HCT116 (cell line): ENCODE measurements at regions not wholly inside any gene's neighbourhood (a gene's known extent, or its start where the extent isn't known, plus 50 kb on each side); places are given as distances from the start of the nearest gene placed in this dataset.

ENCODE experiments used
- ATAC-seq: fragments of 200-7000 bp; cut with Tn5 transposase; 2 replicates; pipeline ENCODE4 v1.9.1; 2020; ENCODE audit warnings: mild to moderate bottlenecking, moderate library complexity
- BruUV-seq: library from RNA; stranded (reverse); fragments of 400-500 nt; replicated peaks from 2 replicates; lab custom pipeline; 2021; lab: Mats Ljungman, UMichigan
- CTCF ChIA-PET: fragments of 300-600 bp; sonication (Branson Sonifier 250); formaldehyde crosslinking; loops from one replicate; lab custom pipeline; 2021; ENCODE audit warnings: antibody characterized with exemption; lab: Charles Lee
- POLR2A ChIA-PET: fragments of 300-600, 350-600 bp; sonication (Branson Sonifier 250); formaldehyde crosslinking; loops from one replicate; lab custom pipeline; 2021; ENCODE audit warnings: antibody characterized with exemption; lab: Charles Lee
- RAD21 ChIA-PET, 2 experiments: fragments of 300-600 bp; sonication (Branson Sonifier 250); formaldehyde crosslinking; loops; one replicate each; lab custom pipeline; 2023; ENCODE audit warnings: low total read pairs in 2 of 2; ENCODE audit not compliant: uncharacterized antibody in 2 of 2, unreplicated experiment in 2 of 2, low non-redundant PET in 1 of 2; lab: Charles Lee
- DNase-seq: peaks from one replicate; pipeline ENCODE4 v3.0.0-alpha.2; 2010; ENCODE audit warnings: low read depth, low spot score
- H2AFZ ChIP-seq: fragments of 200-600 bp; shearing (Covaris generic), sonication (generic); 2 replicates; pipeline ENCODE4 v1.6.1; 2017; ENCODE audit warnings: low read depth, mixed run types, mixed read lengths, antibody characterized with exemption, low read length; ENCODE audit not compliant: poor library complexity, severe bottlenecking
- H3K27ac ChIP-seq: 2 replicates; pipeline ENCODE4 v1.5.1; 2012; ENCODE audit warnings: low read depth, low read length
- H3K27me3 ChIP-seq: fragments of 200-600 bp; sonication (generic); 2 replicates; pipeline ENCODE4 v1.6.1; 2016; ENCODE audit warnings: mixed run types, low read length, mixed read lengths; ENCODE audit not compliant: insufficient read depth
- H3K36me3 ChIP-seq, 2 experiments: fragments of 200-500 bp in 1 of 2; fragments of 200-600 bp in 1 of 2; sonication (Bioruptor generic) in 1 of 2; sonication (generic) in 1 of 2; 2 replicates each; pipeline versions ENCODE4 v1.5.1 to v1.6.1; 2014 to 2016; ENCODE audit warnings: low read length in 2 of 2, inconsistent platforms in 1 of 2, mixed read lengths in 1 of 2, mixed run types in 1 of 2; ENCODE audit not compliant: insufficient read depth in 2 of 2, control insufficient read depth in 1 of 2
- H3K4me1 ChIP-seq, 2 experiments: fragments of 200-600 bp in 1 of 2; sonication (generic) in 1 of 2; 2 replicates each; pipeline versions ENCODE4 v1.5.1 to v1.6.1; 2012 to 2017; ENCODE audit warnings: low read length in 2 of 2, inconsistent platforms in 1 of 2, mild to moderate bottlenecking in 1 of 2, mixed read lengths in 1 of 2, mixed run types in 1 of 2, moderate library complexity in 1 of 2; ENCODE audit not compliant: insufficient read depth in 2 of 2, control insufficient read depth in 1 of 2
- H3K4me2 ChIP-seq: fragments of 200-600 bp; sonication (generic); 2 replicates; pipeline ENCODE4 v1.6.1; 2017; ENCODE audit warnings: mixed run types, low read length, mixed read lengths
- H3K4me3 ChIP-seq, 2 experiments: fragments of 200-600 bp in 1 of 2; sonication (generic) in 1 of 2; replicated peaks in 1 of 2; 2 replicates each; pipeline ENCODE4 v1.5.1; 2011 to 2016; ENCODE audit warnings: low read length in 2 of 2, control low read depth in 1 of 2, low read depth in 1 of 2, mild to moderate bottlenecking in 1 of 2, mixed read lengths in 1 of 2, mixed run types in 1 of 2
- H3K79me2 ChIP-seq: fragments of 200-600 bp; sonication (generic); 2 replicates; pipeline ENCODE4 v1.6.1; 2017; ENCODE audit warnings: mild to moderate bottlenecking, mixed run types, low read length, moderate library complexity, mixed read lengths; ENCODE audit not compliant: insufficient read depth
- H3K9ac ChIP-seq: fragments of 200-600 bp; sonication (generic); 2 replicates; pipeline ENCODE4 v1.6.1; 2016; ENCODE audit warnings: low read length, mixed read lengths
- H3K9me2 ChIP-seq: fragments of 200-600 bp; sonication (generic), shearing (Covaris generic); 2 replicates; pipeline ENCODE4 v1.6.1; 2017; ENCODE audit warnings: mixed run types, mild to moderate bottlenecking, moderate library complexity; ENCODE audit not compliant: insufficient read depth
- H3K9me3 ChIP-seq, 2 experiments: fragments of 200-500 bp in 1 of 2; fragments of 200-600 bp in 1 of 2; sonication (Bioruptor generic) in 1 of 2; sonication (generic) in 1 of 2; 2 replicates each; pipeline ENCODE4 v1.6.1; 2014 to 2017; ENCODE audit warnings: low read length in 2 of 2, mixed read lengths in 2 of 2, inconsistent platforms in 1 of 2, low read depth in 1 of 2, mild to moderate bottlenecking in 1 of 2, mixed run types in 1 of 2, moderate library complexity in 1 of 2; ENCODE audit not compliant: control insufficient read depth in 1 of 2, insufficient read depth in 1 of 2
- H4K20me1 ChIP-seq: fragments of 200-600 bp; sonication (generic), shearing (Covaris generic); 2 replicates; pipeline ENCODE4 v1.6.1; 2017; ENCODE audit warnings: mixed run types, mild to moderate bottlenecking, moderate library complexity; ENCODE audit not compliant: insufficient read depth
- CBX3 ChIP-seq: IDR thresholded peaks from 2 replicates; pipeline ENCODE4 v1.6.1; 2012; ENCODE audit warnings: low read depth
- ELF1 ChIP-seq: IDR thresholded peaks from 2 replicates; pipeline ENCODE4 v1.6.1; 2012; ENCODE audit warnings: low read depth, borderline replicate concordance
- EZH2 ChIP-seq: fragments of 200-600 bp; sonication (generic); IDR thresholded peaks from 2 replicates; pipeline ENCODE4 v1.6.1; 2017; ENCODE audit warnings: antibody characterized with exemption, mixed run types
- EZH2phosphoT487 ChIP-seq: fragments of 200-600 bp; IDR thresholded peaks from 2 replicates; pipeline ENCODE4 v1.6.1; 2018; ENCODE audit warnings: antibody characterized with exemption, borderline replicate concordance
- FOSL1 ChIP-seq: IDR thresholded peaks from 2 replicates; pipeline ENCODE4 v1.6.1; 2012; ENCODE audit warnings: low read depth
- JUND ChIP-seq: IDR thresholded peaks from 2 replicates; pipeline ENCODE4 v1.6.1; 2012
- POLR2AphosphoS5 ChIP-seq: IDR thresholded peaks from 2 replicates; pipeline ENCODE4 v1.6.1; 2011; ENCODE audit warnings: mild to moderate bottlenecking, low read depth, low read length, moderate library complexity
- RAD21 ChIP-seq: IDR thresholded peaks from 2 replicates; pipeline ENCODE4 v1.6.1; 2012; ENCODE audit warnings: low read depth, mild to moderate bottlenecking
- SRF ChIP-seq: IDR thresholded peaks from 2 replicates; pipeline ENCODE4 v1.6.1; 2012; ENCODE audit warnings: low read depth
- YY1 ChIP-seq: IDR thresholded peaks from 2 replicates; pipeline ENCODE4 v1.6.1; 2011; ENCODE audit warnings: low read length, low read depth, moderate library complexity, mild to moderate bottlenecking; ENCODE audit not compliant: insufficient replicate concordance; ENCODE audit errors: extremely low read depth
- ZBTB33 ChIP-seq: IDR thresholded peaks from 2 replicates; pipeline ENCODE4 v1.6.1; 2011; ENCODE audit warnings: mild to moderate bottlenecking, low read length, moderate library complexity; ENCODE audit not compliant: insufficient replicate concordance; ENCODE audit errors: extremely low read depth
- intact Hi-C: fragments of 100-400 bp; cut with micrococcal nuclease; formaldehyde crosslinking; loops from 2 replicates; pipeline ENCODE4 v1.10.0; 2022

- TF ChIP-seq POLR2AphosphoS5 (no peak), RAD21 (no peak), CBX3 (no peak), ZBTB33 (no peak)
These were observed 118.9 kb downstream of the MXRA5 start (continued) for GRCh38 chrX:3227526-3227925.

GRCh38 chrX:3226087-3226486 lies 120.4 kb downstream of the MXRA5 start:
- Histone ChIP-seq H3K27me3 (0 out of 2 replicates have a peak, but pooled peaks cover 3% of the 10 kb centered on the region), H3K36me3 (no peaks in the 10 kb centered on the region), H2AFZ (no peak overlapping the region), H3K79me2 (no peaks in the 10 kb centered on the region), H3K4me2 (no peak overlapping the region), H3K9ac (no peak overlapping the region), H3K9me3 (no peaks in the 10 kb centered on the region), H3K4me1 (no peaks in the 10 kb centered on the region), H3K4me3 (no peak overlapping the region), H4K20me1 (no peaks in the 10 kb centered on the region), H3K27ac (no peak overlapping the region), H3K9me2 (no peaks in the 10 kb centered on the region)
- intact Hi-C loops = no loop called here
- ChIA-PET RAD21 (no interaction called here), POLR2A (no interaction called here), CTCF (no interaction called here)
- ATAC-seq = no peak
- DNase-seq = no peak
- BruUV-seq = no TSS peak
- TF ChIP-seq EZH2phosphoT487 = no peak
- TF ChIP-seq YY1 = no peak
- no peak for TF ChIP-seq EZH2
- TF ChIP-seq RAD21 = no peak
- no peak for TF ChIP-seq SRF
- no peak for TF ChIP-seq ELF1
- no peak for TF ChIP-seq JUND
- no peak for TF ChIP-seq FOSL1
